ENCODE measurements at regions not wholly inside any gene's neighbourhood (a gene's known extent, or its start where the extent isn't known, plus 50 kb on each side); places are given as distances from the start of the nearest gene placed in this dataset.

DNA sequence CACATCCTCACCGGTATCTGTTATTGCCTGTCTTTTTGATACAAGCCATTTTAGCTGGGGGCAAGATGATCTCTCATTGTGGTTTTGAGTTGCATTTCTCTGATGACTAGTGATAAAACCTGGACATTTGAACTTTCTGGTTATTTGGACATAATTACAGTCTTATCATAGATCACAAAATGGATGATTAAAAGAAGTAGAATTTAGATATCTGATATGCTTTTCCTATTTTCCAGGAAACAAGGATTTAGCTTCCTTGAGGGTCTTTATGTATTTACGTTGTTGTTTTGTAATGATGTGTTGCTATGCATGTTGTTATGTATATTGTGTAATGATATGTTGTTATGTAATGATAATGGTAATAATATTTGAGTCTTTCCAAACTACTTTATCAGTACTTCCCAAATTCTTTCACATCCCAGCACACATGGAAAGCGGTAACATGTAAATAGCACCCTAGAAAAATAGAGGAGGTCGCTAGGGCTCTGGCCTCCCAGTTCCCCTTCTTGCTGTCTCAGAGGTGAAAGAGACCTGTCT, 53.8 kb downstream of the GJD2 start:
- no peak for ATAC-seq
- Mint-ChIP-seq H3K4me1 (ENCODE audit: low read depth) (no peaks in the 10 kb centered on the region), H3K27ac (no peak overlapping the region), H3K27me3 (peaks cover 7% of the 10 kb centered on the region), H3K9me3 (no peaks in the 10 kb centered on the region), H3K36me3 (ENCODE audit: low read depth) (no peaks in the 10 kb centered on the region), H3K4me3 (no peak overlapping the region)
- TF ChIP-seq, protein P1, sequence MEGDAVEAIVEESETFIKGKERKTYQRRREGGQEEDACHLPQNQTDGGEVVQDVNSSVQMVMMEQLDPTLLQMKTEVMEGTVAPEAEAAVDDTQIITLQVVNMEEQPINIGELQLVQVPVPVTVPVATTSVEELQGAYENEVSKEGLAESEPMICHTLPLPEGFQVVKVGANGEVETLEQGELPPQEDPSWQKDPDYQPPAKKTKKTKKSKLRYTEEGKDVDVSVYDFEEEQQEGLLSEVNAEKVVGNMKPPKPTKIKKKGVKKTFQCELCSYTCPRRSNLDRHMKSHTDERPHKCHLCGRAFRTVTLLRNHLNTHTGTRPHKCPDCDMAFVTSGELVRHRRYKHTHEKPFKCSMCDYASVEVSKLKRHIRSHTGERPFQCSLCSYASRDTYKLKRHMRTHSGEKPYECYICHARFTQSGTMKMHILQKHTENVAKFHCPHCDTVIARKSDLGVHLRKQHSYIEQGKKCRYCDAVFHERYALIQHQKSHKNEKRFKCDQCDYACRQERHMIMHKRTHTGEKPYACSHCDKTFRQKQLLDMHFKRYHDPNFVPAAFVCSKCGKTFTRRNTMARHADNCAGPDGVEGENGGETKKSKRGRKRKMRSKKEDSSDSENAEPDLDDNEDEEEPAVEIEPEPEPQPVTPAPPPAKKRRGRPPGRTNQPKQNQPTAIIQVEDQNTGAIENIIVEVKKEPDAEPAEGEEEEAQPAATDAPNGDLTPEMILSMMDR (IDR thresholded peaks at IDR 0.05), result no peak
- DNase-seq, result no peak
- intact Hi-C loops (cut with micrococcal nuclease), result no loop called here
- POLR2A ChIA-PET, result no interaction called here
- CTCF ChIA-PET, result no interaction called here

DNA sequence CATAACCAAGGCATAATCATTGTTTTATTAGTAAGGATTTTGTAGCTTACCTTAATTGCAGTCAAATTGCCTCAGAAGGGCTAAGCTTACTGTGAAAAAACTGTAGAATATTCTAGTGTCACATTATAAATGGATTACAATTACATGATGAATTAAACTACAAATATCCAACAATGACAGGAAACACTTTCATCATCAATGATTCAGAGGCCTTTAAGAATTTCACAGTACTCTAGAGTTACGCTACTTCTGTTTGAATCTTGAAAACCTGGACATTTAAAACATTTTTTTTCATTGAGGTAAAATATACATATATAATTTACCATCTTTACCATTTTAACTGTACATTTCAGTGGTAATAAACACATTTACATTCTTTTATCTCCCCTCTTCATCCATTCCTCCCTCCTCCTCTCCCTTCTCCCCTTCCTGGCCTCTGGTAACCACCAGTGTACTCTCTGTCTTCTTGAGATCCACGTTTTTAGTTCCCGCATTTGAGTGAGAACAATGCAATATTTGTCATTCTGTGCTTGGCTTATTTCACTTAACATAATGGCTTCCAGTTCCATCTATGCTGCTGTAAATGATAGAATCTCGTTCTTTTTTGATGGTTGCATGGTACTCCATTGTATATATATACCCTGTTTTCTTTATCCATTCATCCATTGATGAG, 54.7 kb downstream of the GJD2 start:
- DNase-seq (no peak), ATAC-seq (no peak)
- Mint-ChIP-seq H3K4me3 (no peak overlapping the region), H3K27ac (no peak overlapping the region), H3K9me3 (no peaks in the 10 kb centered on the region), H3K4me1 (ENCODE audit: low read depth) (no peaks in the 10 kb centered on the region), H3K36me3 (ENCODE audit: low read depth) (no peaks in the 10 kb centered on the region), H3K27me3 (peaks cover 7% of the 10 kb centered on the region)
- CTCF ChIA-PET, result no interaction called here
- POLR2A ChIA-PET, result no interaction called here
- intact Hi-C loops (cut with micrococcal nuclease), result no loop called here
- TF ChIP-seq, protein P1 (IDR thresholded peaks at IDR 0.05), result no peak

DNA sequence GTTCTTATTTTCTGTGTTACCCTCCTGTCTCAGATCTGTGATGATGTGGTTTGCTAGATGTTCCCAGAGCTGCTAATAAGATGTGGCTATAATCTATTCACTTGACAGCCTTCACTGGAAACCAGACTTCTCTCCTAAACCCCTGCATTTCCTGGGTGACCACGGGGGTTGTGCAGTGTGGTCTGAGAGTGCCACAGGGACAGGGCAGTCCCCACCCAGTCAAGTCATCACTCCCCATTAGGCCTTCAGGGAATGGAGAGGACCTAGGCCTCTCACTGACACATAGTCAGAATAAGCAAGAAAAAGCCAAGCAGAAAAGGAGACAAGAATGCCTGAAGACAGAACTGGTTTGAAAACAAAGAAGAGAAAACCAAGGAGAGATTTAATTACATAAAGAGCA, 58.3 kb downstream of the GJD2 start:
- Mint-ChIP-seq H3K27ac (no peak overlapping the region), H3K27me3 (peaks cover 12% of the 10 kb centered on the region)
- CTCF ChIA-PET, result no interaction called here

DNA sequence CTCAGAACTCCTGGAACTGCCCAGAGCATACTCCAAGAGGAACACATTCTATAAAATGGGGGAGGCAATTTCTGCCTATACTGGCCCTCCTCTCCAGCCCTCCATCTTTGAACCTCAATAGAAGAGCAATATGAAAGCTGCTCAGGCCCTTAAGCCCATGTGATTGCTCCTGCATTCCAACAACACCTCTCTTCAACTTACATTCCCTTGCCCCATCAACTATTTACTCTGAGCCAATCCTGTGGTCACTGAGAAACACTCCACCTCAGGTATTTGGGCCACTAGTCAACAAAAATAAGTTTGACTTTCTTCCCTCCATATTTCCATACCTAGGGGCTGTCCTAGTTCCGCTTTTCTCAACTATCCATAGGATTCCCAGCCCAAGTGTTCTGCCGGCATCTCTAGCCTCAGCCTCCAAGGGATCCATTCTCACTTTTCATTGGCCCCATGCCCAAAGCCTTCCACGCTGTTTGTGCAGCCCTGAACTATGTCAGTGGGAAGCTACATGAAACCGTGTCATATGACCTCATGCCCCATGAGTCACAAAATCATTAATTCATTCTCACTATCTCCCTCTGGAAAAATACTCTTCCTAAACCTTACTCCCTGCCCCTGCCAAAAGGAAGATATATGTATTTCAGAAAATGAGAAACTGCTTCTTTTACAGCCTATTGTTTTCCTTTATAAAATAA, 61.6 kb downstream of the GJD2 start:
- H3K27me3 Mint-ChIP-seq, result peaks cover 10% of the 10 kb centered on the region
- H3K9me3 Mint-ChIP-seq, result peaks cover 3% of the 10 kb centered on the region
- ATAC-seq (no peak), DNase-seq (no peak)
- intact Hi-C loops (cut with micrococcal nuclease), result no loop called here
- H3K27ac Mint-ChIP-seq, result no peak overlapping the region
- CTCF ChIA-PET, result no interaction called here
- H3K36me3 Mint-ChIP-seq (ENCODE audit: low read depth), result no peaks in the 10 kb centered on the region
- POLR2A ChIA-PET, result no interaction called here
- TF ChIP-seq, protein P1 (IDR thresholded peaks at IDR 0.05), result no peak
- no peak overlapping the region for H3K4me3 Mint-ChIP-seq
- peaks cover 2% of the 10 kb centered on the region for H3K4me1 Mint-ChIP-seq (ENCODE audit: low read depth)

More for the DNA sequence above, 58.3 kb downstream of the GJD2 start:
- no peak overlapping the region for H3K4me3 Mint-ChIP-seq
- no peaks in the 10 kb centered on the region for H3K36me3 Mint-ChIP-seq (ENCODE audit: low read depth)
- POLR2A ChIA-PET, result no interaction called here
- DNase-seq (no peak), ATAC-seq (no peak)
- TF ChIP-seq, protein P1 (IDR thresholded peaks at IDR 0.05), result no peak
- H3K9me3 Mint-ChIP-seq, result no peaks in the 10 kb centered on the region
- intact Hi-C loops (cut with micrococcal nuclease), result no loop called here
- H3K4me1 Mint-ChIP-seq (ENCODE audit: low read depth), result no peaks in the 10 kb centered on the region

DNA sequence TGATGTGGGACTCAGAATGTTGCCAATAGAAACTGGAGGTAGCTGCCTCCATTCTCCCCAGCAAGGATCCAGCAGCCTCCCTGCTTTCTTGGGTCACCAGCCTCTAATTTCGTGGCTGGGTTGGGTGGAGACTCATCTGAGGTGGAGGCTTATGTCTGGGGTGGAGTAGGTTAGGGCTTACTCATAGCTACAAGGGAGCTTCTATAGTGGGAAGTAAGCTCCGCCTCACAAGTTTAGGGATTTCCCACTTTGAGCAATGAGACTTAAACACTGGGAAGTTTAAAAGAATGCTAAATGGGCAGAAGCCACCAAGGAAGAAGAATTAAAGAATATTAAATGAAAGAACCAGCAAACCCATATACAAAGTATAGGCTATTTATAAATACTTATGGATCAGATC, 63.8 kb downstream of the GJD2 start:
- H3K4me3 Mint-ChIP-seq, result no peak overlapping the region
- peaks cover 3% of the 10 kb centered on the region for H3K9me3 Mint-ChIP-seq
- no peak for DNase-seq
- TF ChIP-seq, protein P1 (IDR thresholded peaks at IDR 0.05), result no peak
- H3K27ac Mint-ChIP-seq, result no peak overlapping the region
- CTCF ChIA-PET, result no interaction called here
- ATAC-seq, result no peak
- peaks cover 10% of the 10 kb centered on the region for H3K27me3 Mint-ChIP-seq
- peaks cover 2% of the 10 kb centered on the region for H3K4me1 Mint-ChIP-seq (ENCODE audit: low read depth)
- intact Hi-C loops (cut with micrococcal nuclease), result no loop called here
- POLR2A ChIA-PET, result no interaction called here
- H3K36me3 Mint-ChIP-seq (ENCODE audit: low read depth), result no peaks in the 10 kb centered on the region
